ENCODE measurements at regions not wholly inside any gene's neighbourhood (a gene's known extent, or its start where the extent isn't known, plus 50 kb on each side); places are given as distances from the start of the nearest gene placed in this dataset.

GRCh38 chr5:133778636-133779035, 166.3 kb upstream of the FSTL4 start:
- TF ChIP-seq GATA3 (IDR thresholded peaks at IDR 0.05; ENCODE audit: low read depth, low read length): no peak
- TF ChIP-seq GATA2 (IDR thresholded peaks at IDR 0.05; ENCODE audit: low read depth, low read length): no peak
